Body of pancreas (tissue), 4 donors: ENCODE measurements at regions not wholly inside any gene's neighbourhood (a gene's known extent, or its start where the extent isn't known, plus 50 kb on each side); places are given as distances from the start of the nearest gene placed in this dataset.

Experiments used
- POLR2A ChIP-seq, 3 donors: fragments of 450-650 bp; IDR thresholded peaks; one replicate each; pipeline ENCODE4 v1.6.1; 2016; ENCODE audit warnings: antibody characterized with exemption in 3 of 3, mild to moderate bottlenecking in 2 of 3
- TF ChIP-seq, protein P1 (sequence below), 7 experiments: fragments of 450-650 bp in 4 of 7; fragments of 200-600 bp in 3 of 7; sonication (generic) in 3 of 7; IDR thresholded peaks; one replicate each; pipeline ENCODE4 v1.5.1; 2016 to 2019; ENCODE audit warnings: antibody characterized with exemption in 7 of 7

GRCh38 chr10:107424628-107425027 is 260.1 kb upstream of the SORCS1 start:
- no peak for TF ChIP-seq POLR2A (IDR thresholded peaks at IDR 0.05)
- TF ChIP-seq, protein P1, sequence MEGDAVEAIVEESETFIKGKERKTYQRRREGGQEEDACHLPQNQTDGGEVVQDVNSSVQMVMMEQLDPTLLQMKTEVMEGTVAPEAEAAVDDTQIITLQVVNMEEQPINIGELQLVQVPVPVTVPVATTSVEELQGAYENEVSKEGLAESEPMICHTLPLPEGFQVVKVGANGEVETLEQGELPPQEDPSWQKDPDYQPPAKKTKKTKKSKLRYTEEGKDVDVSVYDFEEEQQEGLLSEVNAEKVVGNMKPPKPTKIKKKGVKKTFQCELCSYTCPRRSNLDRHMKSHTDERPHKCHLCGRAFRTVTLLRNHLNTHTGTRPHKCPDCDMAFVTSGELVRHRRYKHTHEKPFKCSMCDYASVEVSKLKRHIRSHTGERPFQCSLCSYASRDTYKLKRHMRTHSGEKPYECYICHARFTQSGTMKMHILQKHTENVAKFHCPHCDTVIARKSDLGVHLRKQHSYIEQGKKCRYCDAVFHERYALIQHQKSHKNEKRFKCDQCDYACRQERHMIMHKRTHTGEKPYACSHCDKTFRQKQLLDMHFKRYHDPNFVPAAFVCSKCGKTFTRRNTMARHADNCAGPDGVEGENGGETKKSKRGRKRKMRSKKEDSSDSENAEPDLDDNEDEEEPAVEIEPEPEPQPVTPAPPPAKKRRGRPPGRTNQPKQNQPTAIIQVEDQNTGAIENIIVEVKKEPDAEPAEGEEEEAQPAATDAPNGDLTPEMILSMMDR (IDR thresholded peaks at IDR 0.05), result no peak
